Neuron (in vitro differentiated cells): ENCODE measurements at regions not wholly inside any gene's neighbourhood (a gene's known extent, or its start where the extent isn't known, plus 50 kb on each side); places are given as distances from the start of the nearest gene placed in this dataset.

Source experiments
- H2AFZ ChIP-seq: one replicate; pipeline ENCODE4 v1.6.1; 2013; ENCODE audit warnings: low read depth, mild to moderate bottlenecking, inconsistent platforms, low read length, moderate library complexity
- H3K27me3 ChIP-seq: one replicate; pipeline ENCODE4 v1.6.1; 2013; ENCODE audit warnings: low read length; ENCODE audit not compliant: insufficient read depth
- H3K36me3 ChIP-seq: one replicate; pipeline ENCODE4 v1.6.1; 2013; ENCODE audit warnings: low read length; ENCODE audit not compliant: insufficient read depth
- H3K4me1 ChIP-seq: one replicate; pipeline ENCODE4 v1.6.1; 2013; ENCODE audit warnings: low read length; ENCODE audit not compliant: insufficient read depth
- H3K4me3 ChIP-seq: 2 replicates; pipeline ENCODE4 v1.5.1; 2013; ENCODE audit warnings: mild to moderate bottlenecking, low read length, moderate library complexity
- H3K9me3 ChIP-seq: one replicate; pipeline ENCODE4 v1.6.1; 2013; ENCODE audit warnings: low read length

DNA sequence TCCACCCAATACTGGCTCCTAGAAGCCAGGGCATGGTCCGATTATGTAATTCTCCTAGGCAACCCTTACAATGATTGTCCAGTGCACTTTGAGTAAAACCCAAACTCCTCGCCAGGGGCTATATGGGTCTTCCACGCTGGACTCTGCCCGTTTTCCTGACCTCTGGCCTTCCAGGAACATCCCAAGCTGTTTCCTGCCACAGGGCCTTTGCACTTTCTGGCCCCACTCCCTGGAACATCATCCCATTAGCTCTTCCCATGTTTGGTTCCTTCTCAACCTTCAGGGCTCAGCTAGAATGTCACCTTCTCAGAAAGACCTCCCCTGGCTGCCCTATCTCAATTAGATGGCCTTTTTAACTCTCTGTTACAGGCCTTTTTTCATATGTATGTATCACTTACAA lies 85.4 kb downstream of the IRF2BPL start:
- H3K27me3 ChIP-seq: no peaks in the 10 kb centered on the region
- peaks cover 33% of the 10 kb centered on the region for H3K4me1 ChIP-seq
- H2AFZ ChIP-seq: no peak overlapping the region
- no peaks in the 10 kb centered on the region for H3K36me3 ChIP-seq
- H3K9me3 ChIP-seq: no peaks in the 10 kb centered on the region
- H3K4me3 ChIP-seq: no peak overlapping the region

GRCh38 chr14:76941946-76942805 lies 86.3 kb downstream of the IRF2BPL start:
- H3K9me3 ChIP-seq: no peaks in the 10 kb centered on the region
- H3K4me1 ChIP-seq: peaks cover 36% of the 10 kb centered on the region
- H3K36me3 ChIP-seq: no peaks in the 10 kb centered on the region
- no peak overlapping the region for H2AFZ ChIP-seq
- H3K4me3 ChIP-seq: no peak overlapping the region
- no peaks in the 10 kb centered on the region for H3K27me3 ChIP-seq

DNA sequence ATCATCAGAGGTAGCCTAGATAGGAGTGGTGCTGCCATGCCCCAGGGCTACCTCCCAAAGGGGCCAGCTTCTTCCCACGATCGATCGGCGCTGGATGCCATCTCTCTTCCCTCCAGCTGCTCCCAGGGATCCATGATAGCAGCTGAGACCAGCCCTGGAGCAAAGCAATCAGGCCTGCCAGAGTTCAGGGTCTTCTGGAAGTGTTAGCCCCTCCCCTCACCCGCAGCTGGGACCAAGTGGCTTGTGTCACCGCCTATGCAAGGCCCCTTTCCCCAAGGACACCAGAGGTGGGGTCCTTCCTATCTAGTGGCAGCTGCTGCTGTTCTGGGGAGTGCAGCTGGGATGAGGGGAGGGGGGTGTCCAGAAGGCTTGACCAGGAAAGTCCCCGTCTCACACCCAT lies 87.0 kb downstream of the IRF2BPL start:
- H3K4me1 ChIP-seq: peaks cover 37% of the 10 kb centered on the region
- no peak overlapping the region for H3K4me3 ChIP-seq
- H3K9me3 ChIP-seq: no peaks in the 10 kb centered on the region
- no peaks in the 10 kb centered on the region for H3K27me3 ChIP-seq
- no peaks in the 10 kb centered on the region for H3K36me3 ChIP-seq
- H2AFZ ChIP-seq: no peak overlapping the region

GRCh38 chr14:76940021-76940760 lies 88.3 kb downstream of the IRF2BPL start:
- Histone ChIP-seq H3K36me3 (no peaks in the 10 kb centered on the region), H3K4me1 (peaks cover 45% of the 10 kb centered on the region), H2AFZ (no peak overlapping the region)

GRCh38 chr14:76939015-76939742 lies 89.3 kb downstream of the IRF2BPL start:
- H2AFZ ChIP-seq: no peak overlapping the region
- peaks cover 49% of the 10 kb centered on the region for H3K4me1 ChIP-seq
- no peaks in the 10 kb centered on the region for H3K36me3 ChIP-seq
- H3K27me3 ChIP-seq: no peaks in the 10 kb centered on the region
- H3K4me3 ChIP-seq: no peak overlapping the region
- no peaks in the 10 kb centered on the region for H3K9me3 ChIP-seq

More at GRCh38 chr14:76940021-76940760, 88.3 kb downstream of the IRF2BPL start:
- H3K27me3 ChIP-seq: no peaks in the 10 kb centered on the region
- H3K9me3 ChIP-seq: no peaks in the 10 kb centered on the region
- H3K4me3 ChIP-seq: no peak overlapping the region

- no peak overlapping the region for H2AFZ ChIP-seq
- no peaks in the 10 kb centered on the region for H3K36me3 ChIP-seq
- no peaks in the 10 kb centered on the region for H3K27me3 ChIP-seq
- H3K9me3 ChIP-seq: no peaks in the 10 kb centered on the region
- H3K4me3 ChIP-seq: no peak overlapping the region
- H3K4me1 ChIP-seq: peaks cover 49% of the 10 kb centered on the region
Observed at GRCh38 chr14:76938092-76938500, 90.4 kb downstream of the IRF2BPL start.

DNA sequence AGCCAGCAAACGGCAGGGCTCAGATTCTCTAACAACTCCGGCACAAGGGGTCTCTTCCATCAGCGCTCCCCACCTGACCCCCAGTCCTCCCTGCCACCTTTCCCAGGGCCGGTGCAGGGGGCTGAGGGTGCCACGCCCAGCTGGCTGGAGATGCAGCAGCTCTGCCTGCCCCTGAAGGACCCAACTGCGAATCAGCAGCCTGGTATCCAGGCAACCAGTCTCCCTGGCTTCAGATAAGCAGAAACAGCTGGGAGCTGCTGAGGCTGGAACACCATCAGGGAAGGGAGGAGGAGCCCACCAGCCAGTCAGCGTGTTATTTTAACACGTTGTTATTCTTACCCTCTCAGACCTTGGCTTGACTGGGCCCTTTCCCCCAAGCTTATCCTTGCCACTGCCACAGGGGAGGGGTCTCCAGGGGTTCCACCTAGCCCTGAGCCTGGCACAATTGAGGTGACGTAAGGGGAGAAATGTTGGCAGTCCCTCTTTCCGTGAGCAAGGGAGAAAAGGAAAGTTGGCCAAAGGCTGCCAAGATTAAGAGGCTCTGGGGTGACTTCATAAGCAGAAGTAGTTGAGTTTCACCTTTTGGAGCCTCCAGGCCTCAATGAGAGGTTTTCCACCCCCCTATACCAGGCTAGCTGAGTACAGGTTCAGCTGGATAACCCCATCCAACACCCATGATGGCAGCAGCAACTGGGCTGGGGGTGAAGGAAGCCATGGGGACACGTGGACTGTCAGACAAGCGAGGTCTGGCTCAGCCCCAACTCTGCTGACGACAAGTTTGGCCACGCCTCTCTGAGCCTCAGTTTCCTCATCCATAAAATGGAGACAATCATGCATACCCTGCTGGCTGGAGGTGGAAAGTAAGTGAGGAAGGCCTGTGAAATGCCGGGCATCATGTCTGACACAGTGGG lies 91.1 kb downstream of the IRF2BPL start:
- Histone ChIP-seq H3K36me3 (no peaks in the 10 kb centered on the region), H2AFZ (no peak overlapping the region), H3K27me3 (no peaks in the 10 kb centered on the region), H3K4me1 (peaks cover 49% of the 10 kb centered on the region), H3K9me3 (no peaks in the 10 kb centered on the region), H3K4me3 (no peak overlapping the region)

DNA sequence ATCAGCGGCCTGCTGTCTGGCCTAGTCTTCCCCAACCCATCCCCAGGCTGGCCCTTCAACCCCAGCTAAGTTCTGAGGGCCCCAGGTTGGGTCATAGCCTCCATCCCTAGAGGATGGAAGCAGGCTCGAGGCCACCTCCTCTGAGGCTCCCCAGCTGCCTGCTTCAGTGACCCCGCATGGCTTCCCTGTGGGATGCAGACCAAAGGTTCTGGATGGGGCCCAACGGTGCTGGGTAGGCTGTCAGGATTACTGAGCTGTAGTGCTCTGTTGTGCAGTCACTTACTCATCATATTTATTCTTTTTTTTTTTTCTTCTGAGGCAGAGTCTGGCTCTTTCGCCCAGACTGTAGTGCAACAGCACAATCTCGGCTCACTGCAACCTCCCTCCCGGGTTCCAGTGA lies 92.0 kb downstream of the IRF2BPL start:
- Histone ChIP-seq H3K4me3 (no peak overlapping the region), H3K36me3 (no peaks in the 10 kb centered on the region), H3K27me3 (no peaks in the 10 kb centered on the region), H3K4me1 (peaks cover 51% of the 10 kb centered on the region), H2AFZ (no peak overlapping the region), H3K9me3 (no peaks in the 10 kb centered on the region)

GRCh38 chr14:76933515-76933914 lies 95.0 kb downstream of the IRF2BPL start:
- no peak overlapping the region for H3K4me3 ChIP-seq
- H2AFZ ChIP-seq: no peak overlapping the region
- H3K27me3 ChIP-seq: no peaks in the 10 kb centered on the region
- peaks cover 61% of the 10 kb centered on the region for H3K4me1 ChIP-seq
- no peaks in the 10 kb centered on the region for H3K36me3 ChIP-seq
- H3K9me3 ChIP-seq: no peaks in the 10 kb centered on the region

DNA sequence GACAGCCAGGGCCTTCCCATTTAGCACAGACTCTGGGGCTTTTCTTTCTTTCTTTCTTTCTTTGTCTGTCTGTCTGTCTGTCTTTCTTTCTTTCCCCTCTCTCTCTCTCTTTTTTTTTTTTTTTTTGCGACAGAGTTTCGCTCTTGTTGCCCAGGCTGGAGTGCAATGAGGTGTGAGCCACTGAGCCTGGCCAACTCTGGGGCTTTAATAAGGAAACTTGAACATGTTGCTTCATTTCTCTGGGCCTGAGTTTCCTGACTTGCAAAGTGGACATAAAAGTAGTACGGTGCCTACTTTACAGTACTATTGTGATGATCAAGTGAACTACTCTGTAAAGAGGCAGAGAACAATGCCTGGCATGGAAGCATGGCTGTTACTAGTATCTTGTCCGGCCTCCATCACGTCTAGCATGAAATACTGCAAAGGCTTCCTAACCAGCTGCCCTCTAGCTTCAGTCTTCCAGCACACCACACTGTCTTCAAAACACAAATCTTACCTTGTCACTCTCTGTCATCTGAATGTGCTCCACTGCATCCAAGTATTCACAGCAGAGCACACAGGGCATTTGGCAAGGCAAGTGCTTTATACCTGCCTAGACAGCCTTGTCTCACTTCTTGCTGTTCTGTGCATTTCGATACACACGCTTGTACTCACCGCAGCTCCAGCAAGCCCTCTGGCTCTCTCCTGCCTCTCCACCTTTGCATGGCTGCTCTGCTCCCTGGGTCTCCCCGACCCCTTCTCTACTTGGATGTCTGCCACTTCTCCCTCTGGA lies 96.7 kb downstream of the IRF2BPL start:
- no peaks in the 10 kb centered on the region for H3K9me3 ChIP-seq
- H3K4me1 ChIP-seq: peaks cover 58% of the 10 kb centered on the region
- no peaks in the 10 kb centered on the region for H3K27me3 ChIP-seq
- no peak overlapping the region for H3K4me3 ChIP-seq
- no peak overlapping the region for H2AFZ ChIP-seq
- H3K36me3 ChIP-seq: no peaks in the 10 kb centered on the region

DNA sequence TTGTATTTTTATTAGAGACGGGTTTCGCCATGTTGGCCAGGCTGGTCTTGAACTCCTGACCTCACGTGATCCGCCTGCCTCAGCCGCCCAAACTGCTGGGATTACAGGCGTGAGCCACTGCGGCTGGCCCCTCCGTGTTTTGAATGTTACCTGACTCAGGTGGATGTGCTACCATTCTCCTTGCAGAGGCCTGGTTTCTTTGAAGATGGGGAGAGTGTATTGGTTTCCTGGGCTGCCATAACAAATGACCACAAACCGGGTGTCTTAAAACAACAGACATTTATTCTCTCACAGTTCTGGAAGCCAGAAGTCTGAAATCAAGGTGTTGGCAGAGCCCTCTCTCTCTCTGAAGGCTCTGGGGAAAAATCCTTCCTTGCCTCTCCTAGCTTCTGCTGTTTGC lies 98.0 kb downstream of the IRF2BPL start:
- no peaks in the 10 kb centered on the region for H3K9me3 ChIP-seq
- no peak overlapping the region for H2AFZ ChIP-seq
- H3K4me3 ChIP-seq: no peak overlapping the region
- H3K27me3 ChIP-seq: no peaks in the 10 kb centered on the region
- no peaks in the 10 kb centered on the region for H3K36me3 ChIP-seq
- peaks cover 58% of the 10 kb centered on the region for H3K4me1 ChIP-seq

GRCh38 chr14:76929927-76930326 lies 98.6 kb downstream of the IRF2BPL start:
- H3K36me3 ChIP-seq: no peaks in the 10 kb centered on the region
- H3K4me3 ChIP-seq: no peak overlapping the region
- H2AFZ ChIP-seq: no peak overlapping the region
- H3K4me1 ChIP-seq: peaks cover 57% of the 10 kb centered on the region
- H3K27me3 ChIP-seq: no peaks in the 10 kb centered on the region
- H3K9me3 ChIP-seq: no peaks in the 10 kb centered on the region
